Endothelial cell of umbilical vein (primary cell): ENCODE measurements at regions not wholly inside any gene's neighbourhood (a gene's known extent, or its start where the extent isn't known, plus 50 kb on each side); places are given as distances from the start of the nearest gene placed in this dataset.

Experiments used
- BruUV-seq: library from RNA; stranded (reverse); fragments of 400-500 nt; replicated peaks from 2 replicates; lab custom pipeline; 2021; lab: Mats Ljungman, UMichigan
- CTCF ChIA-PET: fragments of 300-600, 350-600 bp; sonication (Branson Sonifier 250); formaldehyde crosslinking; loops from one replicate; lab custom pipeline; 2021; ENCODE audit warnings: antibody characterized with exemption, inconsistent platforms; lab: Charles Lee
- POLR2A ChIA-PET: fragments of 300-600, 350-600 bp; sonication (Branson Sonifier 250); formaldehyde crosslinking; loops from one replicate; lab custom pipeline; 2021; ENCODE audit warnings: antibody characterized with exemption, inconsistent platforms; lab: Charles Lee
- DNase-seq: peaks from one replicate; pipeline ENCODE4 v3.0.0-alpha.2; 2011; ENCODE audit warnings: low read depth, low spot score
- FAIRE-seq: peaks from 2 replicates; lab custom pipeline; 2011; peaks lifted over from hg19 to GRCh38; lab: Jason Lieb, UNC
- H2AFZ ChIP-seq: 2 replicates; pipeline ENCODE4 v1.6.0; 2012; ENCODE audit warnings: low read depth, low read length, control low read depth, inconsistent platforms
- H3K27ac ChIP-seq: 2 replicates; pipeline ENCODE4 v1.5.1; 2011; ENCODE audit warnings: low read depth, mild to moderate bottlenecking, control low read depth, low read length, moderate library complexity; ENCODE audit not compliant: insufficient read depth
- H3K27me3 ChIP-seq, 2 experiments: 2 replicates each; pipeline versions ENCODE4 v1.6.0 to v1.6.1; 2011; ENCODE audit warnings: low read length in 2 of 2, mixed read lengths in 1 of 2; ENCODE audit not compliant: control insufficient read depth in 2 of 2, insufficient read depth in 2 of 2
- H3K36me3 ChIP-seq, 2 experiments: 2 replicates in 1 of 2; 3 replicates in 1 of 2; pipeline ENCODE4 v1.5.1; 2011; ENCODE audit warnings: low read length in 2 of 2, mild to moderate bottlenecking in 1 of 2, moderate library complexity in 1 of 2; ENCODE audit not compliant: control insufficient read depth in 2 of 2, insufficient read depth in 2 of 2; ENCODE audit errors: extremely low read depth in 1 of 2
- H3K4me1 ChIP-seq: 3 replicates; pipeline ENCODE4 v1.5.1; 2011; ENCODE audit warnings: mild to moderate bottlenecking, low read length; ENCODE audit not compliant: control insufficient read depth, insufficient read depth; ENCODE audit errors: extremely low read depth
- H3K4me2 ChIP-seq: 2 replicates; pipeline ENCODE4 v1.6.1; 2011; ENCODE audit warnings: low read length, control low read depth, mixed read lengths; ENCODE audit not compliant: insufficient read depth
- H3K4me3 ChIP-seq, 3 experiments: fragments of 200-600 bp in 1 of 3; sonication (generic), shearing (Covaris generic) in 1 of 3; replicated peaks in 1 of 3; 2 replicates each; pipeline ENCODE4 v1.5.1; 2011 to 2016; ENCODE audit warnings: control low read depth in 3 of 3, low read length in 3 of 3, mild to moderate bottlenecking in 2 of 3, inconsistent platforms in 1 of 3, low read depth in 1 of 3, moderate library complexity in 1 of 3; ENCODE audit not compliant: insufficient read depth in 1 of 3
- H3K79me2 ChIP-seq: 2 replicates; pipeline ENCODE4 v1.6.0; 2012; ENCODE audit warnings: low read length, inconsistent platforms; ENCODE audit not compliant: control insufficient read depth, insufficient read depth
- H3K9ac ChIP-seq: replicated peaks from 2 replicates; pipeline ENCODE3; 2011; ENCODE audit warnings: low read length, control low read depth; ENCODE audit not compliant: insufficient read depth; ENCODE audit errors: extremely low read depth
- H3K9me1 ChIP-seq: replicated peaks from 3 replicates; pipeline ENCODE4 v1.6.0; 2011; ENCODE audit warnings: mild to moderate bottlenecking, low read length; ENCODE audit not compliant: control insufficient read depth, insufficient read depth; ENCODE audit errors: extremely low read depth
- H3K9me3 ChIP-seq: replicated peaks from 2 replicates; pipeline ENCODE4 v1.5.1; 2012; ENCODE audit warnings: low read length, inconsistent platforms; ENCODE audit not compliant: control insufficient read depth, insufficient read depth
- H4K20me1 ChIP-seq: replicated peaks from 2 replicates; pipeline ENCODE3; 2011; ENCODE audit warnings: mild to moderate bottlenecking, low read length; ENCODE audit not compliant: control insufficient read depth, insufficient read depth; ENCODE audit errors: extremely low read depth
- EZH2 ChIP-seq: IDR thresholded peaks from 2 replicates; pipeline ENCODE4 v1.6.1; 2012; ENCODE audit warnings: borderline replicate concordance, low read depth, mild to moderate bottlenecking, moderate library complexity, low read length, inconsistent platforms; ENCODE audit not compliant: severe bottlenecking
- FOS ChIP-seq: IDR thresholded peaks from 2 replicates; pipeline ENCODE4 v1.6.1; 2011; ENCODE audit warnings: mild to moderate bottlenecking, low read length, moderate library complexity, borderline replicate concordance; ENCODE audit not compliant: insufficient read depth
- GATA2 ChIP-seq: IDR thresholded peaks from 2 replicates; pipeline ENCODE4 v1.7.0; 2011; ENCODE audit warnings: low read depth, mild to moderate bottlenecking, moderate library complexity, mixed read lengths, low read length; ENCODE audit not compliant: insufficient read length, insufficient read depth
- JUN ChIP-seq: IDR thresholded peaks from 2 replicates; pipeline ENCODE4 v1.6.1; 2011; ENCODE audit warnings: borderline replicate concordance, low read depth; ENCODE audit not compliant: insufficient read length, insufficient read depth
- MAX ChIP-seq: IDR thresholded peaks from 2 replicates; pipeline ENCODE4 v1.6.1; 2011; ENCODE audit not compliant: insufficient read depth, insufficient read length
- MYC ChIP-seq: IDR thresholded peaks from one replicate; pipeline ENCODE4 v1.6.1; 2011; ENCODE audit warnings: mild to moderate bottlenecking, low read depth, low read length
- POLR2A ChIP-seq: IDR thresholded peaks from 2 replicates; pipeline ENCODE4 v1.6.1; 2012; ENCODE audit warnings: low read depth, mild to moderate bottlenecking, control low read depth, low read length
- POLR2AphosphoS5 ChIP-seq: IDR thresholded peaks from 2 replicates; pipeline ENCODE4 v1.6.1; 2012; ENCODE audit warnings: low read depth, mild to moderate bottlenecking, control low read depth, low read length, moderate library complexity; ENCODE audit not compliant: insufficient read depth
- dilution Hi-C: fragments of 300-500 bp; cut with MboI; formaldehyde crosslinking; loops from one replicate; pipeline ENCODE4 v1.15.0; 2019; ENCODE audit warnings: low sequenced_read_pairs; ENCODE audit not compliant: extremely low pct_ligation_motif_present
- intact Hi-C: fragments of 100-400 bp; cut with micrococcal nuclease; formaldehyde crosslinking; loops from one replicate; pipeline ENCODE4 v1.10.0; 2022
- TF ChIP-seq, protein P1 (sequence below), 2 donors: IDR thresholded peaks; 1 replicate in 1 of 2; 2 replicates in 1 of 2; pipeline ENCODE4 v1.5.1; 2011; ENCODE audit warnings: low read length in 2 of 2, mild to moderate bottlenecking in 2 of 2, moderate library complexity in 2 of 2, control low read depth in 1 of 2, inconsistent platforms in 1 of 2, low read depth in 1 of 2; ENCODE audit not compliant: insufficient read depth in 1 of 2; ENCODE audit errors: extremely low read depth in 1 of 2

GRCh38 chrX:9352243-9352642 lies 112.6 kb upstream of the TBL1X start:
- peaks cover 7% of the 10 kb centered on the region for H3K4me1 ChIP-seq
- no peaks in the 10 kb centered on the region for H3K9me1 ChIP-seq
- H4K20me1 ChIP-seq: no peaks in the 10 kb centered on the region
- no peak for DNase-seq
- intact Hi-C loops (no loop called here), dilution Hi-C loops (no loop called here)
- ChIA-PET CTCF (no interaction called here), POLR2A (no interaction called here)
- H3K9me3 ChIP-seq: no peaks in the 10 kb centered on the region
- H3K4me2 ChIP-seq: no peak overlapping the region
- H3K36me3 ChIP-seq: no peaks in the 10 kb centered on the region
- H2AFZ ChIP-seq: no peak overlapping the region
- no TSS peak for BruUV-seq
- H3K27ac ChIP-seq: no peak overlapping the region
- TF ChIP-seq MAX (no peak), JUN (no peak), GATA2 (no peak), EZH2 (no peak), MYC (no peak), FOS (no peak), POLR2A (no peak), POLR2AphosphoS5 (no peak)
- TF ChIP-seq, protein P1, sequence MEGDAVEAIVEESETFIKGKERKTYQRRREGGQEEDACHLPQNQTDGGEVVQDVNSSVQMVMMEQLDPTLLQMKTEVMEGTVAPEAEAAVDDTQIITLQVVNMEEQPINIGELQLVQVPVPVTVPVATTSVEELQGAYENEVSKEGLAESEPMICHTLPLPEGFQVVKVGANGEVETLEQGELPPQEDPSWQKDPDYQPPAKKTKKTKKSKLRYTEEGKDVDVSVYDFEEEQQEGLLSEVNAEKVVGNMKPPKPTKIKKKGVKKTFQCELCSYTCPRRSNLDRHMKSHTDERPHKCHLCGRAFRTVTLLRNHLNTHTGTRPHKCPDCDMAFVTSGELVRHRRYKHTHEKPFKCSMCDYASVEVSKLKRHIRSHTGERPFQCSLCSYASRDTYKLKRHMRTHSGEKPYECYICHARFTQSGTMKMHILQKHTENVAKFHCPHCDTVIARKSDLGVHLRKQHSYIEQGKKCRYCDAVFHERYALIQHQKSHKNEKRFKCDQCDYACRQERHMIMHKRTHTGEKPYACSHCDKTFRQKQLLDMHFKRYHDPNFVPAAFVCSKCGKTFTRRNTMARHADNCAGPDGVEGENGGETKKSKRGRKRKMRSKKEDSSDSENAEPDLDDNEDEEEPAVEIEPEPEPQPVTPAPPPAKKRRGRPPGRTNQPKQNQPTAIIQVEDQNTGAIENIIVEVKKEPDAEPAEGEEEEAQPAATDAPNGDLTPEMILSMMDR (IDR thresholded peaks at IDR 0.05; ENCODE audit: extremely low read depth in 1 of 2, insufficient read depth in 1 of 2, low read depth in 1 of 2, low read length in 2 of 2): no peak
- no peaks in the 10 kb centered on the region for H3K27me3 ChIP-seq
- no peak for FAIRE-seq
- no peaks in the 10 kb centered on the region for H3K79me2 ChIP-seq
- no peak overlapping the region for H3K4me3 ChIP-seq
- H3K9ac ChIP-seq: no peak overlapping the region
